Lower lobe of right lung (tissue), 2 donors: ENCODE measurements at regions not wholly inside any gene's neighbourhood (a gene's known extent, or its start where the extent isn't known, plus 50 kb on each side); places are given as distances from the start of the nearest gene placed in this dataset.

Experiments
- ATAC-seq, 2 donors: fragments of 200-7000 bp; cut with Tn5 transposase; one replicate each; pipeline ENCODE4 v1.9.1; 2020 to 2022; ENCODE audit warnings: mild to moderate bottlenecking in 2 of 2, moderate library complexity in 2 of 2
- DNase-seq: peaks from one replicate; pipeline ENCODE4 v3.0.0-alpha.2; 2020
- H3K27ac ChIP-seq: fragments of 200-600 bp; one replicate; pipeline ENCODE4 v1.8.0; 2022
- H3K27me3 ChIP-seq: fragments of 200-600 bp; one replicate; pipeline ENCODE4 v1.8.0; 2022; ENCODE audit warnings: low read depth
- H3K36me3 ChIP-seq: fragments of 200-600 bp; one replicate; pipeline ENCODE4 v1.8.0; 2022; ENCODE audit warnings: mild to moderate bottlenecking
- H3K4me1 ChIP-seq: fragments of 200-600 bp; one replicate; pipeline ENCODE4 v1.8.0; 2022
- H3K4me3 ChIP-seq: fragments of 200-600 bp; one replicate; pipeline ENCODE4 v1.8.0; 2022; ENCODE audit warnings: mild to moderate bottlenecking
- H3K9me3 ChIP-seq: fragments of 200-600 bp; one replicate; pipeline ENCODE4 v1.8.0; 2022
- CTCF ChIP-seq: fragments of 200-600 bp; IDR thresholded peaks from one replicate; pipeline ENCODE4 v1.8.0; 2022; ENCODE audit warnings: antibody characterized with exemption, mild to moderate bottlenecking
- intact Hi-C: fragments of 100-400 bp; cut with DNase I; formaldehyde crosslinking; loops from one replicate; pipeline ENCODE4 v1.11.0; 2022
- donor health status: DM: no; HTN: yes; CAD: no; lungs with severe emphysema.

- Histone ChIP-seq H3K27me3 (no peaks in the 10 kb centered on the region), H3K4me1 (no peaks in the 10 kb centered on the region), H3K9me3 (no peaks in the 10 kb centered on the region), H3K4me3 (no peak overlapping the region), H3K27ac (no peak overlapping the region), H3K36me3 (no peaks in the 10 kb centered on the region)
- TF ChIP-seq CTCF, result no peak
- no peak for DNase-seq
- no peak for ATAC-seq
- intact Hi-C loops, result no loop called here
Measured at GRCh38 chr16:60299241-60299776, 1565.2 kb upstream of the GOT2 start.

GRCh38 chr16:60295451-60295850 is 1561.3 kb upstream of the GOT2 start:
- H3K27me3 ChIP-seq, result no peaks in the 10 kb centered on the region
- no peak for TF ChIP-seq CTCF
- H3K9me3 ChIP-seq, result no peaks in the 10 kb centered on the region
- no peaks in the 10 kb centered on the region for H3K4me1 ChIP-seq
- H3K36me3 ChIP-seq, result no peaks in the 10 kb centered on the region
- intact Hi-C loops, result no loop called here
- H3K4me3 ChIP-seq, result no peak overlapping the region
- ATAC-seq (no peak), DNase-seq (no peak)
- no peak overlapping the region for H3K27ac ChIP-seq

GRCh38 chr16:60285794-60286193 is 1551.7 kb upstream of the GOT2 start:
- no peaks in the 10 kb centered on the region for H3K36me3 ChIP-seq
- no peaks in the 10 kb centered on the region for H3K4me1 ChIP-seq
- DNase-seq (no peak), ATAC-seq (no peak)
- no peak overlapping the region for H3K4me3 ChIP-seq
- no peak for TF ChIP-seq CTCF
- no peaks in the 10 kb centered on the region for H3K27me3 ChIP-seq
- no peak overlapping the region for H3K27ac ChIP-seq
- intact Hi-C loops, result no loop called here
- no peaks in the 10 kb centered on the region for H3K9me3 ChIP-seq

GRCh38 chr16:60279061-60279665 is 1545.0 kb upstream of the GOT2 start:
- DNase-seq (no peak), ATAC-seq (no peak)
- TF ChIP-seq CTCF, result no peak
- Histone ChIP-seq H3K9me3 (no peaks in the 10 kb centered on the region), H3K36me3 (no peaks in the 10 kb centered on the region), H3K4me3 (no peak overlapping the region), H3K27ac (no peak overlapping the region), H3K4me1 (no peaks in the 10 kb centered on the region), H3K27me3 (no peaks in the 10 kb centered on the region)
- intact Hi-C loops, result no loop called here

GRCh38 chr16:60274431-60275019 is 1540.4 kb upstream of the GOT2 start:
- DNase-seq (no peak), ATAC-seq (no peak)
- H3K4me3 ChIP-seq, result no peak overlapping the region
- H3K27ac ChIP-seq, result no peak overlapping the region
- TF ChIP-seq CTCF, result no peak
- H3K36me3 ChIP-seq, result no peaks in the 10 kb centered on the region
- intact Hi-C loops, result no loop called here
- no peaks in the 10 kb centered on the region for H3K9me3 ChIP-seq
- H3K27me3 ChIP-seq, result no peaks in the 10 kb centered on the region
- no peaks in the 10 kb centered on the region for H3K4me1 ChIP-seq
